Stomach (tissue), 4 donors: ENCODE measurements at regions not wholly inside any gene's neighbourhood (a gene's known extent, or its start where the extent isn't known, plus 50 kb on each side); places are given as distances from the start of the nearest gene placed in this dataset.

ENCODE experiments used
- CTCF ChIP-seq, 7 experiments: fragments of 450-650 bp in 4 of 7; fragments of 200-600 bp in 3 of 7; sonication (generic) in 3 of 7; IDR thresholded peaks; one replicate each; pipeline ENCODE4 v1.5.1; 2016 to 2019; ENCODE audit warnings: antibody characterized with exemption in 7 of 7, control low read depth in 2 of 7, mild to moderate bottlenecking in 1 of 7
- EP300 ChIP-seq: sonication (generic); formaldehyde crosslinking; IDR thresholded peaks from one replicate; pipeline ENCODE4 v1.6.1; 2017; ENCODE audit warnings: antibody characterized with exemption
- POLR2A ChIP-seq, 4 donors: fragments of 450-650 bp; IDR thresholded peaks; one replicate each; pipeline ENCODE4 v1.6.1; 2016; ENCODE audit warnings: antibody characterized with exemption in 4 of 4, control low read depth in 2 of 4, mild to moderate bottlenecking in 1 of 4, moderate library complexity in 1 of 4
- POLR2AphosphoS5 ChIP-seq, 3 donors: sonication (generic); formaldehyde crosslinking; IDR thresholded peaks; one replicate each; pipeline ENCODE4 v1.6.1; 2016; ENCODE audit warnings: antibody characterized with exemption in 3 of 3

- TF ChIP-seq CTCF (IDR thresholded peaks at IDR 0.05) (no peak), EP300 (no peak), POLR2A (IDR thresholded peaks at IDR 0.05) (no peak), POLR2AphosphoS5 (IDR thresholded peaks at IDR 0.05) (no peak)
Measured at GRCh38 chr10:88071879-88072278, 208.5 kb downstream of the PTEN start.
